Hepatocyte (in vitro differentiated cells): ENCODE measurements at regions not wholly inside any gene's neighbourhood (a gene's known extent, or its start where the extent isn't known, plus 50 kb on each side); places are given as distances from the start of the nearest gene placed in this dataset.

Source experiments
- EZH2 ChIP-seq: fragments of 200-600 bp; sonication (generic); IDR thresholded peaks from 2 replicates; pipeline ENCODE4 v1.6.1; 2016; ENCODE audit warnings: antibody characterized with exemption, mild to moderate bottlenecking, borderline replicate concordance
- TF ChIP-seq, protein P1 (sequence below): fragments of 200-600 bp; sonication (generic); IDR thresholded peaks from 2 replicates; pipeline ENCODE4 v1.5.1; 2016; ENCODE audit warnings: antibody characterized with exemption, mild to moderate bottlenecking; ENCODE audit not compliant: poor library complexity

DNA sequence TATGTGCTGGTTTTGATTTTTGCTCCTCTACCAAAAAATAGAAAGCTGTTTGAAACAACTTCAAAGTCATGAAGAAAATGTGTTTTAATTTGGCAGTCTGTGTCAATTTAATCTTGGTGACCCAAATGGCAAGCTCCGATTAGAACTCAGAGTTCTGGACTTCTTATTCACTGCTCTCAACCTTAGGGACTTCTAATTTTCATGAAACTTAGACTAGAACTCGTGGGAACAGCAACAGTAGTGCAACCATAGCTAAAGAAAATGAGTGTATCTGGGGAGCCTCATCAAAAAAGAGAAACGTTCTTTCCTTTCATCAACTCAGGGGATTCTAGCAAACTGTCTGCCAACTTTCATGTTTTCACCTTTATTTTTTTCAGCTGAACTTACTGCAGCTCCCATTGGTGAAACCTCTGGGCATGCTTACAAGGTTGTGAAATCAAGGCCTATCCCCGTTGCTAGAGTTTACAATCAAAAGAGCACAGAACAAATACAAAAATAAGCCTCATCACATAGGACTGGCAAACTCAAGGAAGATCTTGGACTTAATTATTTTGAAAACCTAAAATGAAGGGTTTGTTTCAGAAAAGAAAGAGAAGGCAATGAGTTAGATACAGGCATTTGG is 114.0 kb upstream of the HSF2 start:
- TF ChIP-seq, protein P1, sequence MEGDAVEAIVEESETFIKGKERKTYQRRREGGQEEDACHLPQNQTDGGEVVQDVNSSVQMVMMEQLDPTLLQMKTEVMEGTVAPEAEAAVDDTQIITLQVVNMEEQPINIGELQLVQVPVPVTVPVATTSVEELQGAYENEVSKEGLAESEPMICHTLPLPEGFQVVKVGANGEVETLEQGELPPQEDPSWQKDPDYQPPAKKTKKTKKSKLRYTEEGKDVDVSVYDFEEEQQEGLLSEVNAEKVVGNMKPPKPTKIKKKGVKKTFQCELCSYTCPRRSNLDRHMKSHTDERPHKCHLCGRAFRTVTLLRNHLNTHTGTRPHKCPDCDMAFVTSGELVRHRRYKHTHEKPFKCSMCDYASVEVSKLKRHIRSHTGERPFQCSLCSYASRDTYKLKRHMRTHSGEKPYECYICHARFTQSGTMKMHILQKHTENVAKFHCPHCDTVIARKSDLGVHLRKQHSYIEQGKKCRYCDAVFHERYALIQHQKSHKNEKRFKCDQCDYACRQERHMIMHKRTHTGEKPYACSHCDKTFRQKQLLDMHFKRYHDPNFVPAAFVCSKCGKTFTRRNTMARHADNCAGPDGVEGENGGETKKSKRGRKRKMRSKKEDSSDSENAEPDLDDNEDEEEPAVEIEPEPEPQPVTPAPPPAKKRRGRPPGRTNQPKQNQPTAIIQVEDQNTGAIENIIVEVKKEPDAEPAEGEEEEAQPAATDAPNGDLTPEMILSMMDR = no peak
- no peak for TF ChIP-seq EZH2
